HFFc6 (cell line): ENCODE measurements at regions not wholly inside any gene's neighbourhood (a gene's known extent, or its start where the extent isn't known, plus 50 kb on each side); places are given as distances from the start of the nearest gene placed in this dataset.

ENCODE experiments used
- DNase-seq: peaks from one replicate; pipeline ENCODE4 v3.0.0-alpha.2; 2018
- H3K27ac Mint-ChIP-seq: 2 replicates; pipeline ENCODE4 v1.8.0; 2020; ENCODE audit warnings: mild to moderate bottlenecking, mixed read lengths
- H3K27me3 Mint-ChIP-seq: 2 replicates; pipeline ENCODE4 v1.8.0; 2021; ENCODE audit warnings: mild to moderate bottlenecking, moderate library complexity, mixed read lengths; ENCODE audit not compliant: insufficient read depth
- H3K36me3 Mint-ChIP-seq: 2 replicates; pipeline ENCODE4 v1.8.0; 2021; ENCODE audit warnings: low read depth, mixed read lengths
- H3K4me1 Mint-ChIP-seq: 2 replicates; pipeline ENCODE4 v1.8.0; 2020; ENCODE audit warnings: low read depth, mixed read lengths
- H3K4me3 Mint-ChIP-seq: 2 replicates; pipeline ENCODE4 v1.8.0; 2020; ENCODE audit warnings: mild to moderate bottlenecking, moderate library complexity, mixed read lengths
- H3K9me3 Mint-ChIP-seq: 2 replicates; pipeline ENCODE4 v1.8.0; 2020; ENCODE audit warnings: mild to moderate bottlenecking, mixed read lengths
- CTCF ChIP-seq: fragments of 200-600 bp; sonication (generic); IDR thresholded peaks from 2 replicates; pipeline ENCODE4 v1.5.0; 2021; ENCODE audit warnings: antibody characterized with exemption, mild to moderate bottlenecking

DNA sequence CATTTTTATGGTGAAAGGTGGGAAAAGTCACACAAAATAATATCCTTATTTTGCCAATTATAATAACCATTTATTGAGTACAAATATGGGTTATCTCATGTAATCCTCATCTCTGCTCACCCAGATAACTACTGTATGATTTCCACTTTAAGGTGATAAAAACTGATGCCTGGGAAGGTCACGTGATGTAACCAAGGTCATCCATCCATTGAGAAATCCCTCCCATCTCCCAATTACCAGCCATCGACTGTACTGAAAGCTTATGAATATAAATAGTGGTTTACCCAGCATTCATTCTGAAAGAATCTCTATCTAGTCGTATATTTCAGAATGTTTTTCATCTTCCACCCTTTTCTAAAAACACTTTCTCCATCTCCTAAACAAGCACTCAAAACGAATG lies 55.0 kb upstream of the IFNAR2 start:
- Mint-ChIP-seq H3K4me3 (no peak overlapping the region), H3K27me3 (peaks cover 18% of the 10 kb centered on the region), H3K27ac (no peak overlapping the region), H3K4me1 (no peaks in the 10 kb centered on the region), H3K36me3 (no peaks in the 10 kb centered on the region), H3K9me3 (no peaks in the 10 kb centered on the region)
- DNase-seq: no peak
- TF ChIP-seq CTCF: no peak
